Stimulated activated CD8-positive, alpha-beta memory T cell treated with anti-CD3 and anti-CD28 coated beads, Interleukin-15, amount 100 ng/mL, for 48 hours (primary cell): ENCODE measurements at regions not wholly inside any gene's neighbourhood (a gene's known extent, or its start where the extent isn't known, plus 50 kb on each side); places are given as distances from the start of the nearest gene placed in this dataset.
A peak's percentile ranks its signal among the peaks of the same experiment; 100 is the strongest.

Experiments
- DNase-seq, 2 donors: peaks; one replicate each; pipeline ENCODE4 v3.0.0-alpha.2; 2020; ENCODE audit warnings: low read depth in 2 of 2

DNA sequence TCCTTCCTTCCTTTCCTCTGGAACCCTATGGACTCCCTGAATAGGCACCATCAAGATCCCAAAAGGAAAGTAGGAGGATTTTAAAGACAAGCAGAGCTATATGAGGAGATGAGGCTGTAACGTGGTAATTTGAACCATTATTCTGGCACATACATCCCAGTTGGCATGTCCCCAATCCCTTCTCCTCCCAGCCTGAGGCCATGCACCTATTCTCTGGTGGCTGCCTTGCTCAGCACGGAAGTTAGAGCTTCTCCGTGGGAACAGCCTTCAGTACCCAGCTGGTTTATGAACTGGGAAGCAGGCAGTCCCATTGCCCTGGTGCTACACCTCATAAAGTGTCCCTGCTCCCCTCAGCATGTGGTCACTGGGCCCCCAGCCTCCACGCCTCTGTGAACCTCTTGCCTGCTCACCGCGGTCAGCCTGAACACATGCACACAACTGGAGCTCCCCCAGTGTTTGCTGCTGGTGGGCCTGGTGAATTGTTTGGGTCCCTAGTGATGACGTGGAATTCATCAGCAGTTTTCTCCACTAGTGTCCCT is 139.9 kb upstream of the PLET1 start:
- DNase-seq, result no peak

DNA sequence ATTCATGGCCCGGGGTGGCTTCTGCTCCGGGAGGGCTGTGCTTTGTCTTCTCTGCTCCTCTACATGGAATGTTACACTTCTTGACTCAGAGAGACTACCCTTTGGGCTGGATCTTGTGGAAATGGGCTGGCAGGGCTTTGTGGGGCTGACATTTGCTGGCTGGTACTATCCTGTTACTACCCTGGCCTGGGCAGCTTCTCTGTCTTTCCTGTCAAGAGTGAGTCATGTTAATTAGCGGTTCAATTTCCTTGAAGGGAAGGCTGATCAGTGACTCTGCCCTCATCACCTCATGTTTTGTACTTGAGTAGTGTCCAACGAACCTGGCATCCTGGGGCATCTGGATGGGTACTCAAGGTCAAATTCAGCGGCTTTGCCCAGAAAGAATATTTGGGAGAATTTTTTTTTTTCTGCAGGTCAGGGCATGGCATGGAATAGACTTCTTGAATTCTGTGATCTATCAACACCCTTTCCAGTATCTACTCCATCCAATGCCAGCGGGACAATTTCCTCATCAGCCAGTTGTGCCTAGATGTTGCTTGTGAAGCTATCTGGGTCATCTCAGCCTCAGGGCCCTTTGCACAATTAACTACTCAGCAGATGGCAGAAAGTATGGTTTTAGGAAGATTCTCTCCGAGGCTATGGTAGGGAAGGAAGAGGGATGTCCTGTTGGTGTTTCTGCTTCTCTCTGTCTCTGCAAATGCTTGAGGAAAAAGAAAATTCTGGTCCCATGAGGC is 140.5 kb upstream of the PLET1 start:
- no peak for DNase-seq

DNA sequence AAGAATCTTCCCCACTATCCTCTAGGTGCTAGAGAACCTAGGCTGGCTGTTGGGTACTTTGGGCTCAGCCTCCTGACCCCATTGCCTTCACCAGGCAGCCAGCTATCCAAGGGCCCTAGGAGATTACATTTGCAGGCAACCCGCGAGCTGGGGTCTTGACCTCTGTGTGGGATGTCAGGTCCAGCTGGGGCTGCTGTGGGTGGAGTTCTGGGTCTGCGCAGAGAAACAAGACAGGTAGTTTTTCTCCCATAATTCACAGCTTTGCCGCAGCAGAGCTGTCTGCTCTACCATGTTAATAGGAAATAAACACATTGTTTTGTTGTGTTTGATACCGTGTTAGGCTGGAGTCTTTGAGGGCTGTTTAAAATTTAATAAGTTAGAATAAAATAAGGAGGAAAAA is 142.8 kb upstream of the PLET1 start:
- no peak for DNase-seq

DNA sequence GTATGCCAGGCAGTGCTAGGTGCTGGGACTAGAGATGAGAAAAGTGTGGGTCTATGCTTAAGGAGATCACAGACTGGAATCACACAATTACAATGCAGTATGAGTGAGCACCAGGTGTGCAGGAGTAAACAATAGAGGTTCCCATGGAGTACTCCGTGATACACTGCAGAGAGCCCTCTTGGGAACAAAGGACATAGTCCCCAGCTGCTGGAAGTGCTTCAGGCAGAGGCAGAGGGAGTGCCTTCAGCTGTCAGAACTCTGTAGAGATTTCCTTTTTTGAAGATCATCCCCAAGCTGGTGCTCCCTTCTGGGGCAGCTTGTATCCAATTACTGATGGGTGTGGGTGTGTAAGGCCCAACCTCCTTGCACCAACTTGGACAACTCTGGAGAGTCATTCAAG is 143.5 kb upstream of the PLET1 start:
- no peak for DNase-seq

DNA sequence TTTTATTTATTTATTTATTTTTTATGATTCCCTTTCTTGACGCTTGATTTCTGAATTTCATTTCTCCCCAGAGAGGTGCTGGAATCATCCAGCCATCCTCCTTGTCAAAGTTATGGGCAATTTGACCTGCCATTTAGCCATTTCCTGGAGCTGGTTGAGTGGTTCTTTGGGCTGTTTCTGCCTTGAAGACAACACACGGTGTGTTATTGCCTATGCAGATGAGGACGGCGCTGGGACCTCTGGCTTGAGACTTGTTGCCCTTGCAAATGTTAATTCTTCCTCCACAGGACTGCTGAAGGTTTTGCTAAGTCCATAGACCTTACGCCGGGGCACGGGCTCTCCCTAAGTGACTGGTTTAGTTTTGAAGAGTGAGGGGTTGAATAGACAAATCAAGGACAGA is 147.9 kb upstream of the PLET1 start:
- DNase-seq, result no peak

DNA sequence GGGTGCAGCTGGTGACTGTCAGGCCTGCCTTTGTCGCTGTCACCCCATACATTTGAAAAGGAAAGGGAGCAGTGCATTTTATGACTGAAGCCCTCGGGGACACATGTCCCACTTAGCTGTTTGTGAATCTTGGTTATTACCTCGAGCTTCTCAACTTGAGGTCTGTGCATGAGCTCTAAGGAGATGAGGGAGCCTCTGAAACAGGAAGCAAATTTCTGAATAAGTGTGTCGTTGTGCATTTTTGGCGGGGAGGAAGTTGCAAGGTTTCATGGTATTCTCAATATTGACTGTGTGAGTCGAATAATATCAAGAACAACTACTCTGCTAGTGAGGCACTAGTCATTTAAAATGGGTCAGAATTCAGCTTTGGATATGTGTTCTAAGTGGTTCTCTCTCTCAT is 149.7 kb upstream of the PLET1 start:
- DNase-seq, result no peak

DNA sequence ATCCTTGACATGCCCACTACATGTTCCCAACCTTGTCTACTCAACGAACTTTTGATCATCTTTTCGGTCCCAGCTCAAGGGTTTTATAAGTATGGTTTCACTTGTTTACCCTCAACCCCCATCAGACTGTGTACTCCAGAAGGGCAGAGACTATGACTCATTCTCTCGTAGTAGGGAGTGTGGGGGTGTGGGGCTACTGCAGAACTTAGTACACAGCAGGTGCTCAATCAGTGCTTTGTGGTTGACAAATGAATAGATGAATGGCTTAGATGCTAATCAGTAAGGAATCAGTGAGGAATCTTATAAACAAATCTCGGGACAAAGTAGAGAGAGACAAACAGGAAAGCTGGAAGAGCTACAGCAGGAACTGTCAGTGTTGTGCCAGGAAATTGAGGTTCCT is 151.7 kb upstream of the PLET1 start:
- DNase-seq, result no peak

DNA sequence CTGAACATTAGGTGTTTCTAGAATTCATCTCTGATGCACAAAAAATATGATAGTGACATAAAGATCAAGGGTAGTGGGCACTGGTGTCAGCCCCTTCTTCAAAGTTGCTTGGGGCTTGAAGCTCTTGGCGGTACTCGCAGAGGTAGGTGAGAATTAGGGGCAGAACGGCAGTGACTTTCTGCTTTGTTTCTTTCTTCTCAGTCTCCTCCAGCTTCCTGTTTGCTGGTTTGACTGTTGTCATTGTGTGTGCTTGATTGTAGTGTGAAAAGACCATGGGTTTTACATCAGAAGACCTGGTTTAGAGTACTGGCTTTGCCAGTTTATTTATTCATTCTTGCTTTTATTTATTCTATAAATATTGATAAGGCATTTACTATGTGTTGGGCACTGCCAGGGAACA is 156.7 kb upstream of the PLET1 start:
- no peak for DNase-seq

DNA sequence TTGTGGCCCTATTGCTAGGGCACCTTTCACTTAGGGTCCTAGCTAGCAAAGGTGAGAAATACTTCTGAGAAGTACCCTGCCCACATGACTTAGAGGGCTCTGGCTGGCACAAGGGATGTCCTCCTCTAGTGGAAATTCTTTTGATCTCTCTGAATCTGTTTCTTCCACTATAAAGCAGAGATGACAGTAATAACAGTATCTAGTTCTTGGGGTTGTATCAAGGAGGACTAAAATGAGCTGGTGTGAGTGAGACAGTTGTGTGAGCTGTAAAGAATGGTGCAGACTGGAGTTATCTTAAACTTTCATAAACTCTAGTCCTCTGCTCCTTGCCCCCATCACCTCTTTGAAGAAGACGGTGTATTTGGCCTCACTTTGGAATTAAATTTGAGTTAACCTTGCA is 157.8 kb upstream of the PLET1 start:
- no peak for DNase-seq

DNA sequence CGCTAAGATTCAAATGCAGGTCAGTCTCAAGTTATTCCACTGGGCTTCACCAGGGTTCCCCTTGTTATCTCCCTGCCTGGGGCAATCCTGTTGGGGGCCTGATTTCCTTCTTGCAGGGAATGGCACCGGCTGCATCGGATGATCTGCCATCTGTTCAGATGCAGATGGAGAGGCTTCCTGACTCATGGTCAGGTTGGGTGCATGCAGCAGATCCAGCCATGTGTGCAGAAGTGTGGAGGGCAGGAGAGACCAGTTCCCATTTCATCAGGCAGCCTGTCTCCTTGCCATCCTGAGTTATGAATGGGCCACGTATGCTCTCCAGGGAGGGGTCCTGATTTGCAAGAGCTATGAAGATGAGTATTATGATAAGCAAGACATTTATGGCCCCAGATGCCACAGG is 161.2 kb upstream of the PLET1 start:
- DNase-seq, result no peak

DNA sequence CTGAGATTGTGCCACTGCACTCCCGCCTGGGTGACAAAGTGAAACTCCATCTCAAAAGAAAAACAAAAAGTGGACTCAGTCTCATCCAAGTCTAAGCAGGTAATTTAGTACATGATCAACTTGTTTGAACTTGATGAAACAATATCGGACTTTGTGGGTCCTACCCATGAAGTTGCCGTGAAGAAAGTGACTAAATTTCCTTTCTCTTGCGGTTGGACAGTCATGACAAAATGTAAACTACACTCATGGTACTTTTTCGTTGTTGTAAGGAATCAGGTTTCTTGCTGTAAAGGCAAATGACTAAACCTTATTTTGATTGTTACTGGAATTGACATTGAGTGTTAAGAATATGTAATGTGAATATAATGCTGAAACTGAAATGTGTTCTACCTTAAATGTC is 164.5 kb upstream of the PLET1 start:
- no peak for DNase-seq

DNA sequence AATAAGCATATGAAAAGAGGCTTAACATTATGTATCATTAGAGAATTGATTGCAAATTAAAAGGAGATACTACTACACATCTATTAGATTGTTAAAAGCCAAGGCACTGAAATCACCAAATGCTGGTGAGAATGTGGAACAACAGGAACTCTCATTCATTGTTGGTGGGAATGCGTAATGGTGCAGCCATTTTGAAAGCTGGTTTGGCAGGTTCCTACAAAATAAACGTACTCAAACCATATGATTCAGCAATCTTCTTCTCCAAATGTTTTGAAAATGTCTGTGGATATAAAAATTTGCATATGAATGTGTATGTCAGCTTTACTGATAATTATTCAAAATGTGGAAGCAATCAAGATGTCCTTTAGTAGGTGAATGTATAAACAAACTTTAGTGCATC is 176.4 kb upstream of the PLET1 start:
- no peak for DNase-seq

DNA sequence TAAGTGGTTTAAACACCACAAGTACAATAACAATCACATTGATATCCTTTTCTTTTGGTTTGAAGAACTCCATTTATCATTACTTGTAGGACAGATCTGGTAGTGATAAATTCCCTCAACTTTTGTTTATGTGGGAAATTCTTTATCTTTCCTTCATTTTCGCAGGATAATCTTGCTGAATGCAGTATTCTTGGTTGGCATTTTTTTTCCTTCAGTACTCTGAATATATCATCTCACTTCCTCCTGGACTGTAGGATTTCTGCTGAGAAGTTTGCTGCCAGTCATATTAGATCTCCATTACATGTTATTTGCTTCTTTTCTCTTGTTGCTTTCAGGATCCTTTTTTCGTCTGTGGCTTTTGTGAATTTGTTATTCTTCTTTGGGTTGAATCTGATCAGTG is 179.0 kb upstream of the PLET1 start:
- no peak for DNase-seq

DNA sequence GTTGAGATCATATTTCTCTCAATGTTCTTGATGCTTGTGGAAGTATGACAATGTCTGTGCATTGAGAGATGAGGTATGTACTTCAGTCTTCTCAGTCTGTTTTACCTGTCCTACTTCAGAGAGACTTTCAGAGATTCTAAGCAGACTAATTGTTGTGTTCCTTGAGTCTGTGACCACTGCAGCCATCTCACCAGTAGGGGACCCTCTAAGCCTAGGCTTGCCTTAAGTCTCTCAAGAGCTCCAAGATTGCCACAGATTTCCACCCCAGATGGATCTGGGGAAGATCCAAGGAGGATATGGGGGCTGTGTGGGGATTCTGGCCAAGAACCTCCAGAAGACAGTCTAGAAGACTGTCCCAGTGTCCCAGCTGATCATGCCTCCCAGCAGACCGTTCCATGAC is 179.9 kb upstream of the PLET1 start:
- no peak for DNase-seq

DNA sequence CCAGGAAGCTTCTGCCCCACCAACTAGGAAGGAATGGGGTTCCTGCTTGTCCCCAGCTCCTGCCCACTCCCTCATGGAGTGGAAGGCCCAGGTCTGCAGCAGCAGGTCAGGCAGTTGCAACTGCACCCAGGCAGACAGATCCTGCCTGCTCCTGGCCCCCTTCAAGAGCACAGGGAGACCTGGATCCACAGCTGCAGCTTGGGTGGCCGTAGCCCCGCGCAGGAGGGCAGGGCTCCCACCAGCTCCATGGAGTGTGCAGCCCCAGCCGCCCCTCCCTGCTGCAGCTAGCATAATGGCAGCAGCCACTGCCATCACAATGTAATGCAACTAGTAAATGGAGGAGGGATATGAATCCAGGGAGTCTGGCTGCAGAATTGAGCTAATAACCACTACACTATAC is 187.5 kb upstream of the PLET1 start:
- no peak for DNase-seq

DNA sequence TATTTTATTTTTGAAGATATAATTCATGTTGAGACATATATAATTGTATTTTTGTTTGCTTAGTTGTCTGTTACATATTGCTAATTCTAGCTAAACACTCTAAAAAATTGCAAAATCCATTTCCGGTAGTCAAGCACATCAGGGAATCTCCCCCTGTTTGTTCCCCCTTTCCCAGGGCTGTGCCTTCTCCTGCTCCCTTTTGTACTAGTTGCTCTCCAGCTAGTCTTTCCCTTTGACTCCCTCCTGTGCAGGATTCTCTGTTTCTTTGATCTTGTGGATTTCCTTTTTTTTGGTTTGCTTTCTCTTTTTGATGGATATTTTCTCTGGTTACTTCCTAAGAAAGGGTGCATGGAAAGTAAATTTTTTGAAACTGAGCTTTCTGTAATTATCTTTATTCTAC is 188.1 kb upstream of the PLET1 start:
- DNase-seq, result no peak

DNA sequence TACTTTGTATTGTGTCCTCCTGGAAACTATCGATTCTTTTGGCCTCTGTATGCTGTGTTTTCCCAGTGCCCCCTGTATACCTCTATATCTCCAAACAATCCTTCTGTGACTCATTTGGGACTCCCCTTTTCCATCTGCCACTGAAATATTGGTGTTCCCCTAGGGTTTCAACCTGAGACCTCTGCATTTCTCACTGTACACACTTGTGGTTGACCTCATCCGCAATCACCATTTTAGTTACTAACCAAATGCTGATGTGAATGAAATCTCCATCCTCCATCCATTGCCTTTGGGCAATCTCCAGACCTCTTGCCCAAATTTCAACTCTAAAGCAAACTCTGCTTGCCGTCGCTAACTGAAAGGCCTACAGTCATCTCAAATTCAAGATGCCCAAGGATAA is 190.6 kb upstream of the PLET1 start:
- DNase-seq, result no peak

DNA sequence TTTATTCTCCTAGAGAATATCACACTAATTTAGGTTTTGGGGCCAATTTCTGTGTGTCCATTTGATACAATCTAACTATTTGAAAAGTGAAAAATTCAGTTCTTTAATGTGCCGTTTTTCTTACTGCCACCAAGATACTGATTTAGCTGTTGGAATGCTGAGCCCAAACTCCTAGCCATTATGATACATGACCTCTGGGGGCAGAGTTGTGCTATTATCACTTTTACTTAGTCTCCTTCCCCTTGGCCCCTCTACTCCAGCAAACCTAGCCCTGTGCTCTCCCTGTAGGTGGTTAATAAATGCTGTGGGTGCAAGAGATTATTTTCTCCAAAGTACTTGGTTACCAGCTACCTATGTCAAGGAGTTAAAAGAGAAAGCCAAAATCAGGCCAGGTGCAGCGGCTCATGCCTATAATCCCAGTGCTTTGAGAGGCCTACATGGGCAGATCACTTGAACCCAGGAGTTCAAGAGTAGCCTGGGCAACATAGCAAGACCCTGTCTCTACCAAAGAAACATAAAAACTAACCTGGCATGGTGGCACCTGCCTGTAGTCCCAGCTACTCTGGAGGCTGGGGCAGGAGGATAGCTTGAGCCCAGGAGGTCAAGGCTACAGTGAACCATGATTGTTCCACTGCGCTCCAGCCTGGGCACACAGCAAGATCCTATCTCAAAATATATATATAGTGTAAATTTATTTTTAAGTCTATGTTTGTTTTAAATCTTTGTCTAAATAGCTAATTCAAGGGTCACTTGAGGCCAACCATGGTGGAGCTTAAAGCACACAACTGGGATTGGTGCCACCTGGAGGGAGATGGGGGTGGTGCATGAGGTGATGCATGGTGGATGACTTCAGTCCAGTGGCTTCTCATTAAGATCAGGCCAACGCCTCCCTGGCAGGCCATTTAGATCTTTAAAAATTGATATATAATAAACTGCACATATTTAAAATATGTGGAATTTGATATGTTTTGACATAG is 193.2 kb upstream of the PLET1 start:
- DNase-seq, result peak in 1 of 2 donors; percentile 3

DNA sequence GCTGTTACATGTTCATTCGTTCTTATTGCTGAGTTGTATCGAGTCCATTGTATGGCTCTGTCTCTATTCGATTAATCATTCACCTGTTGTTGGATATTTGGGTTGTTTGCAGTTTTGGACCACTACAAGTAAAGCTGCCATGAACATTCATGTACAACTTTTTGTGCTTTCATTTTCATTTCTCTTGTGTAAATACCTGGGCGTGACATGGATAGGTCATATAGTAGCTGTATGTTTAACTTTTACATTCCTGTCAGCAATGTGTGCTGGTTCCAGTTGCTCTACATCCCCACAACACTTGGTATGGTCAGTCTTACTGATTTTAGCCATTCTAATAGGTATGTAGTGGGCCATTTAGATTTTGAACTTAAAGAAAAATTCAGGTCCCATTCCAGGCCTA is 194.2 kb upstream of the PLET1 start:
- DNase-seq, result no peak

DNA sequence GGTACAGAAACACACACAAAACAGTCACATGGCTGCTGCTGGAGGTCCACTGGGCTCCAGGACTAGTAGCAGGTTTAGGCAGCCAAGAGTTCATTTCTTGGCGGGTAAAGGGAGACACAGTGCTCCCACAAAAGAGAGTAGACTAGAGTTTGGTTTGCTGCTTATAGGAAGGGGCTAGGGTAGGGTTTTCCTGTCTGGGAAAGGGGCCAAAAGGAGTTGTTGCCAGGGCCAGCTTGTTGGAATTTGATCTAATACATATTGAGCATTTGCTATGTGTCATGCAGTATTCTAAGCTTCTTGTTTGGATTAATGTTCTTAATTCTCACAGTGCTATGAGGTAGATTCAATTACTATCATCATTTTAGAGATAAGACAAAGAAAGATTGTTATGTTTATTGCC is 195.1 kb upstream of the PLET1 start:
- DNase-seq, result no peak

DNA sequence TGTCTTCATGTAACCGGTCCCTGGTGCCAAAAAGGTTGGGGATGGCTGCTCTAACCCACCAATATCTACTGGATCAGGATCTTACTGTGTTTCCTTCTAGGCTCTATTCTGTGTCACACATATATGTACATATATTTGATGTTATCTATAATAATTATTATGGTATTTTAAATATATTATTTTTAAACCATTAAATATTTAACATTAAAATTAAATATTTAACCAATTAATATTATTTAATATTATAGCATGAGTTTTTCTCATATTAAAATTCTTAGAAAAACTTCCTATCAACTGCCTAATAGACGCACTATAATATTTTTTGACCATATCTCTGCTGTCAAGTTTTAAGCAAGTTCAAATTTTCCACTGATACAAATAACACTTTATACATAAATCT is 196.9 kb upstream of the PLET1 start:
- DNase-seq, result no peak

DNA sequence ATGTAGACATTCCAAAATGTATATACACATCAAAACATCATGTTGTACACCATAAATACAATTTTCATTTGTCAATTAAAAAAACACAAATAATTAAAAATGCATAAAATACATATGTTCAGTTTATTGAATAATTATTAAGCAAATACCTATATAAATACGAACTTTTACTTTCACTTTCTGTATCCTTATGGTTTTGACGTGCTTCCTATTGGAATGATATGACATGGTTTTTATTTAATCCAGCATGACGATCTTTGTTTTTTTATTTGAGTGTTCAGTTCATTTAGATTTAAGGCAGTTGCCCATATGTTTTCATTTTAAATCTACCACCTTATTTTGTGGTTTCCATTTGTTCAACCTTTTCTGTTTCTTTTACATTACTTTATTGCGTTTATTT is 198.3 kb upstream of the PLET1 start:
- no peak for DNase-seq

DNA sequence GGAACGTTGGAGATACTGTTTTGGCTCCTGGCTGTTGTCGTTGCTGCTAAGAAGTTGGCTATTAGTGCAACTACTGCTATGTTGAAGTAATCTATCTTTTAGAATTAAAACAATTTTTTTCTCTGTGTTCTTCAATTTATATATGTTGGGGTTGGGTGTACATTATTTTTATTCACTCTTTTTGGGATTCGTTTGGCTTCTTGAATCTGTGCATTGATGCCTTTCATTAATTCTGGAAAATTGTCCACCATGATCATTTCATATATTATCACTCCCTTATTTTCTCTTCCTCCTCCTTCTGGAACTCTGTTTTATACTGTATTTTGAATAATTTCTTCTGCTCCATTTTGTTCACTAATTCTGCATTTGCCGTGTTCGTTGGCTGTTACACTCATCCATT is 199.5 kb upstream of the PLET1 start:
- DNase-seq, result no peak
